ENCODE measurements at regions not wholly inside any gene's neighbourhood (a gene's known extent, or its start where the extent isn't known, plus 50 kb on each side); places are given as distances from the start of the nearest gene placed in this dataset.

DNA sequence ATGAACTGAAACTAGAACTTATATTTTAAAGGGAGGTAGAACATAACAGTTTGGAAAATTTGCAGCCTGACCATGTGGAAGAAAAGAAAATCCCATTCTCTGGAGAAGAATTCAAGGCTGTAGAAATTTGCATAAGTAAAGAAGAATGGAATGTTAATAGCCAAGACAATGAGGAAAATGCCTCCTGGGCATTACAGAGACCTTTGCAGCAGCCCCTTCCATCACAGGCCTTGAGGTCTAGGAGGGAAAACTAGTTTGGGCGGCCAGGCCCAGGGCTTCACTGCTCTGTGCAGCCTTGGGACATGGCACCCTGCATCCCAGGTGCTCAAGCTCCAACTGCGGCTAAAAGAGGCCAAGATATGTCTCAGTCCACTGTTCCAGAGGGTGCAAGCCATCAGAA, 1506.8 kb downstream of the PCDH18 start:
- Histone ChIP-seq H3K27me3 (no peaks in the 10 kb centered on the region), H3K9me3 (peaks cover 0 to 10% (median 5%) of the 10 kb centered on the region in 4 donors), H3K4me3 (no peak overlapping the region), H3K36me3 (no peaks in the 10 kb centered on the region), H3K4me1 (no peaks in the 10 kb centered on the region), H3K27ac (no peak overlapping the region)
- TF ChIP-seq EP300 (IDR thresholded peaks at IDR 0.05) (no peak), POLR2AphosphoS5 (IDR thresholded peaks at IDR 0.05) (no peak), POLR2A (IDR thresholded peaks at IDR 0.05) (no peak)
- TF ChIP-seq, protein P1, sequence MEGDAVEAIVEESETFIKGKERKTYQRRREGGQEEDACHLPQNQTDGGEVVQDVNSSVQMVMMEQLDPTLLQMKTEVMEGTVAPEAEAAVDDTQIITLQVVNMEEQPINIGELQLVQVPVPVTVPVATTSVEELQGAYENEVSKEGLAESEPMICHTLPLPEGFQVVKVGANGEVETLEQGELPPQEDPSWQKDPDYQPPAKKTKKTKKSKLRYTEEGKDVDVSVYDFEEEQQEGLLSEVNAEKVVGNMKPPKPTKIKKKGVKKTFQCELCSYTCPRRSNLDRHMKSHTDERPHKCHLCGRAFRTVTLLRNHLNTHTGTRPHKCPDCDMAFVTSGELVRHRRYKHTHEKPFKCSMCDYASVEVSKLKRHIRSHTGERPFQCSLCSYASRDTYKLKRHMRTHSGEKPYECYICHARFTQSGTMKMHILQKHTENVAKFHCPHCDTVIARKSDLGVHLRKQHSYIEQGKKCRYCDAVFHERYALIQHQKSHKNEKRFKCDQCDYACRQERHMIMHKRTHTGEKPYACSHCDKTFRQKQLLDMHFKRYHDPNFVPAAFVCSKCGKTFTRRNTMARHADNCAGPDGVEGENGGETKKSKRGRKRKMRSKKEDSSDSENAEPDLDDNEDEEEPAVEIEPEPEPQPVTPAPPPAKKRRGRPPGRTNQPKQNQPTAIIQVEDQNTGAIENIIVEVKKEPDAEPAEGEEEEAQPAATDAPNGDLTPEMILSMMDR (IDR thresholded peaks at IDR 0.05) = no peak
- WGBS, 5 donors = 16 to 88% (median 64%) methylated on average over 2 of the region's 2 CpGs
- intact Hi-C loops (cut with DNase I; ENCODE audit: low total_unique reads) = no loop called here
- no peak for DNase-seq

DNA sequence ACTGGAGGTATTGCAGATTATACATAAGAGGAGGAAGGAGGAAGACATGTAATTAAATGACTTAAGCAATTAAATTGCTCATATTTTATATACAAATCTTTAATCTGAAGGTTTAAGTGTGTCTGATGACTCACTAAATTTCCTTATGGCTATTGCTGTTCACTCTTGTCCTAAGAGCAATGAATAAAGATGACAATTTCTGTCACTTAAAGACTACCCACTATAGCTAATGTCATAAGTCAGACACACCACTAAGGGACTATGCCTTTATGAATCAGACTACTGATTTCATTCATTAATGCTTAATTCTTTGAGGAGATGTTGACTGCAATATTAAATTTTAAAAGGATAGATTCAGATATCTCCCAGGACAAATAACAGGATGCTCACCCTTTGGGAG, 1514.7 kb downstream of the PCDH18 start:
- Histone ChIP-seq H3K27me3 (no peaks in the 10 kb centered on the region), H3K27ac (no peak overlapping the region), H3K4me1 (no peaks in the 10 kb centered on the region), H3K36me3 (no peaks in the 10 kb centered on the region), H3K4me3 (no peak overlapping the region), H3K9me3 (peaks cover 0 to 4% (median 0%) of the 10 kb centered on the region in 4 donors)
- TF ChIP-seq, protein P1 (IDR thresholded peaks at IDR 0.05) = no peak
- no peak for TF ChIP-seq EP300 (IDR thresholded peaks at IDR 0.05)
- TF ChIP-seq POLR2AphosphoS5 (IDR thresholded peaks at IDR 0.05) = no peak
- no peak for TF ChIP-seq POLR2A (IDR thresholded peaks at IDR 0.05)
- DNase-seq = no peak
- intact Hi-C loops (cut with DNase I; ENCODE audit: low total_unique reads) = no loop called here

DNA sequence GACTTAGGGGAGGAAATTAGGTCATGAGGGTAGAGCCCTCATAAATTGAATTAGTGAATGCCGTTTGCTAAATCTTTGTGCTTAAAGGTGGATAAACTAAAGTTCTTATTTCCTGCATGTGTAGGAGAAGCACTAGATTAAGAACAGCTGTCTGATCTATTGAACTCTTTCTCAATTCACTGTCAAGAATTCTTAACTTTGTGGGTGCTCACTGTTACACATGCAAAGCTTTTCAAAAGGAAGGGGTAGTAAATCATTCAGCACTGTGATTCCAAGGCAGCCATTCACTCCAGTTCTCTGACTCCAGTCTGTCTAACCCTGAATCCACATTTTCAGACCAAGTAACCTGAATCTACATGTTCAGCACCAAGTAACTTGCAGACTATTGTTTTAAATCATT, 1520.1 kb downstream of the PCDH18 start:
- Histone ChIP-seq H3K36me3 (no peaks in the 10 kb centered on the region), H3K27me3 (no peaks in the 10 kb centered on the region), H3K27ac (no peak overlapping the region), H3K4me1 (no peaks in the 10 kb centered on the region), H3K4me3 (no peak overlapping the region), H3K9me3 (peaks cover 0 to 17% (median 8%) of the 10 kb centered on the region in 4 donors)
- intact Hi-C loops (cut with DNase I; ENCODE audit: low total_unique reads) = no loop called here
- TF ChIP-seq, protein P1 (IDR thresholded peaks at IDR 0.05) = no peak
- TF ChIP-seq EP300 (IDR thresholded peaks at IDR 0.05) = no peak
- TF ChIP-seq POLR2AphosphoS5 (IDR thresholded peaks at IDR 0.05) = no peak
- TF ChIP-seq POLR2A (IDR thresholded peaks at IDR 0.05) = no peak
- DNase-seq = no peak
- 48 to 77% (median 67%) methylated on average over 1 of the region's 1 CpG for WGBS, 5 donors

DNA sequence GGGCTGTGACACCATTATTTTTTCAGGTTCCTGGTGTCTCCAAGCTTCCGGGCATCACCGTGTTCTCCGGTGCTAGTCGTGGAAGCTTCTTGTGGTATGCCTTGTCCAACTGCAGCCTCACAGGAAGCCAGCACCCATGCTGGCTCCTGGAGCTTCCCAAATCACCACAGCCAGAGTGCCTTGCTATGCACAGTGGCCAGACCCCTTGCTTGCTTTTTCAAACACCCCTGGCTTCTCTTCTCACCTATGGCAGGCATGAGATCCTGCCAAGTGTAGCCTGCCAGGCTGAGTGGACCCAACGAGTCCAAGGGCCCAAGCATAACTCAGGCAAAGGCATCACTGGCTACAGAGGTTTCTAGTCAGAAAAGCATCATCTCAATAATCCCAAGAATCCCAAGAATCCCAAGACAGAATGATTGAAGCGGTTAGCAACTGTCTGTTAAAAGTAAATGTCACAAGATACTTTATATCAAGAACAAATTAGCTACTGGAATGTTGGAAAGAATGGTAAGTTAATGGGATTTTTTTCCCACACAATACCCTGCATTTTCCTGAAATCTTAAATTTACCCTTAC, 1522.9 kb downstream of the PCDH18 start:
- peaks cover 0 to 17% (median 8%) of the 10 kb centered on the region in 4 donors for H3K9me3 ChIP-seq
- H3K4me3 ChIP-seq = no peak overlapping the region
- TF ChIP-seq, protein P1 (IDR thresholded peaks at IDR 0.05) = no peak
- TF ChIP-seq POLR2AphosphoS5 (IDR thresholded peaks at IDR 0.05) (no peak), POLR2A (IDR thresholded peaks at IDR 0.05) (no peak), EP300 (IDR thresholded peaks at IDR 0.05) (no peak)
- no peak overlapping the region for H3K27ac ChIP-seq
- no peak for DNase-seq
- H3K27me3 ChIP-seq = no peaks in the 10 kb centered on the region
- no peaks in the 10 kb centered on the region for H3K4me1 ChIP-seq
- 71 to 89% (median 84%) methylated on average over 6 of the region's 6 CpGs for WGBS, 5 donors
- H3K36me3 ChIP-seq = no peaks in the 10 kb centered on the region
- intact Hi-C loops (cut with DNase I; ENCODE audit: low total_unique reads) = no loop called here

Data from stomach (tissue), 8 donors.